ENCODE measurements at regions not wholly inside any gene's neighbourhood (a gene's known extent, or its start where the extent isn't known, plus 50 kb on each side); places are given as distances from the start of the nearest gene placed in this dataset.
"Not testable (repeated sequence)": the region's sequence is repeated elsewhere in the genome, so short reads cannot be mapped to it uniquely, and the experiment has no call there.

DNA sequence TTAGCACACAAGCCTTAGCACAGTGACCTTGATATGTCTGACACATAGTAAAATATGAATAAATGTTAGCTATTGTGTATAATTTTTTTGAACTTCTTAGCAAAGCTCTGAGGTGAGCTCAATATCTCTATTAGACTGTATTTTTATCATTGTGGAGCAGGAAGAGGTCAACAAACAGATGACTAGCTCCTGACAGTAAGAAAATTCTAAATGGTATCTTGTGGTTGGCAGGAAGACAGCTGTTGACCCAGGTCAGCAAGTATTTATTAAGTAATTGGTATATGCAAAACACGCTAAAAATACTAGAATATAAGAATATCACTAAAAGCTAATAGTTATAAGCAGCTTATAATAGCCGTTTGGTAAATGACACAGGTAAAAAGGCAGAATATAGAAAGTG lies 77.5 kb upstream of the MARCKS start:
- no peak overlapping the region for H3K4me3 ChIP-seq
- TF ChIP-seq, protein P1, sequence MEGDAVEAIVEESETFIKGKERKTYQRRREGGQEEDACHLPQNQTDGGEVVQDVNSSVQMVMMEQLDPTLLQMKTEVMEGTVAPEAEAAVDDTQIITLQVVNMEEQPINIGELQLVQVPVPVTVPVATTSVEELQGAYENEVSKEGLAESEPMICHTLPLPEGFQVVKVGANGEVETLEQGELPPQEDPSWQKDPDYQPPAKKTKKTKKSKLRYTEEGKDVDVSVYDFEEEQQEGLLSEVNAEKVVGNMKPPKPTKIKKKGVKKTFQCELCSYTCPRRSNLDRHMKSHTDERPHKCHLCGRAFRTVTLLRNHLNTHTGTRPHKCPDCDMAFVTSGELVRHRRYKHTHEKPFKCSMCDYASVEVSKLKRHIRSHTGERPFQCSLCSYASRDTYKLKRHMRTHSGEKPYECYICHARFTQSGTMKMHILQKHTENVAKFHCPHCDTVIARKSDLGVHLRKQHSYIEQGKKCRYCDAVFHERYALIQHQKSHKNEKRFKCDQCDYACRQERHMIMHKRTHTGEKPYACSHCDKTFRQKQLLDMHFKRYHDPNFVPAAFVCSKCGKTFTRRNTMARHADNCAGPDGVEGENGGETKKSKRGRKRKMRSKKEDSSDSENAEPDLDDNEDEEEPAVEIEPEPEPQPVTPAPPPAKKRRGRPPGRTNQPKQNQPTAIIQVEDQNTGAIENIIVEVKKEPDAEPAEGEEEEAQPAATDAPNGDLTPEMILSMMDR (IDR thresholded peaks at IDR 0.05), result no peak
- TF ChIP-seq POLR2A (IDR thresholded peaks at IDR 0.05), result no peak
- H3K27me3 ChIP-seq, result no peaks in the 10 kb centered on the region
- no peaks in the 10 kb centered on the region for H3K9me3 ChIP-seq
- H3K36me3 ChIP-seq, result no peaks in the 10 kb centered on the region
- DNase-seq, result no peak
- H3K4me1 ChIP-seq, result no peaks in the 10 kb centered on the region
- H3K27ac ChIP-seq, result no peak overlapping the region

DNA sequence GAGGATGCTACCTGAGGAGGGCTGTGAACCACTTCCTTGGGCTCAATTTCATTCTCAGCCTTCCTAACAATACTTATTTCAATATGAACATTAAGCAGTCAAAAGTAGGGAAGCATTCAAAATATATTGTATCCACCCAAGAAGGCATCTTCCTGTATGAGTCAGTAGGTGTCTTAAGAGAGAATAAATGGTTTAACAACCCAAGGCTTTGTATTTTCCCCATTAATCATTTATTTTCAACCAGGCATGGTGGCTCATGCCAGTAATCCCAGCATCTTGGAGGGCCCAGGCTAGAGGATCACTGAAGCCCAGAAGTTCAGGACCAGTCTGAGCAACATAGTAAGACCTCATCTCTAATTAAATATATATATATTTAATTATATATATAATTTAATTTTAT lies 74.5 kb upstream of the MARCKS start:
- DNase-seq, result no peak
- Histone ChIP-seq H3K4me1 (no peaks in the 10 kb centered on the region), H3K9me3 (no peaks in the 10 kb centered on the region), H3K36me3 (no peaks in the 10 kb centered on the region), H3K4me3 (no peak overlapping the region), H3K27ac (no peak overlapping the region), H3K27me3 (no peaks in the 10 kb centered on the region)
- no peak for TF ChIP-seq POLR2A (IDR thresholded peaks at IDR 0.05)
- TF ChIP-seq, protein P1 (IDR thresholded peaks at IDR 0.05), result no peak

DNA sequence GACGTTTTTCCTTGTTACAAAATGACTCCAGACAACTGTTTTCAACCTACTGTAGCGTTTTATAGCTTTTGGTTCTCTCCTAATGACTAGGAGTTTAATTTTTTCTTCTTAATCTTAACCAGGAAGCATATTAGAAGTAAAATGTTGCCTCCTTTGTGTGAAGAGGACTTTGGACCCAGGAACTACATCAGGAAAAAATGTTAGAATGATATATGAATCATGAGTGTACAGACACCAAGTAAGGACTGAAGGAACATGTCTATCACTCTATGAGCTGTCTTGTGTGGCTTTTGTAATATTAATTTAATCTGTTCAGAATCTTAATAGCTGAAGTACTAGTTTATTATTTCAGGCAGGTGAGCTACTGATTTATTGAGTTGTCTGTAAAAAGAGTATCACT lies 71.0 kb upstream of the MARCKS start:
- Histone ChIP-seq H3K4me1 (peaks cover 0 to 4% (median 0%) of the 10 kb centered on the region in 4 donors), H3K27me3 (no peaks in the 10 kb centered on the region), H3K9me3 (no peaks in the 10 kb centered on the region), H3K27ac (peak overlapping the region in 3 of 4 donors; percentile 54 to 68 (median 57)), H3K4me3 (no peak overlapping the region), H3K36me3 (no peaks in the 10 kb centered on the region)
- no peak for DNase-seq
- TF ChIP-seq, protein P1 (IDR thresholded peaks at IDR 0.05), result no peak
- no peak for TF ChIP-seq POLR2A (IDR thresholded peaks at IDR 0.05)

DNA sequence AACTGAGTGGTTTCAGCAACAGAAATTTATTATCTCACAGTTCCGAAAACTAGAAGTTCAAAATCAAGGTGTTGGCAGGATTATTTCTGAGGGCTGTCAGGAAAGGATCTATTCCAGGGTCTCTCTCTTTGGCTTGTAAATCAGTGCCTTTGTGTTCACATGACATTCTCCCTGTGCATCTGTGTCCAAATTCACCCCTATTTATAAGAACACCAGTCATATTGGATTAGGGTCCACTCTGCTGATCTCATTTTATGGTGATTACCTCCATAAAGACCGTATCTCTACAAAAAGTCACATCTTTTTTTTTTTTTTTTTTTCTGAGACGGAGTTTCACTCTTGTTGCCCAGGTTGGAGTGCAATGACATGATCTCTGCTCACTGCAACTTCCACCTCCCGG lies 68.6 kb upstream of the MARCKS start:
- no peaks in the 10 kb centered on the region for H3K9me3 ChIP-seq
- no peak for DNase-seq
- H3K27ac ChIP-seq, result no peak overlapping the region

DNA sequence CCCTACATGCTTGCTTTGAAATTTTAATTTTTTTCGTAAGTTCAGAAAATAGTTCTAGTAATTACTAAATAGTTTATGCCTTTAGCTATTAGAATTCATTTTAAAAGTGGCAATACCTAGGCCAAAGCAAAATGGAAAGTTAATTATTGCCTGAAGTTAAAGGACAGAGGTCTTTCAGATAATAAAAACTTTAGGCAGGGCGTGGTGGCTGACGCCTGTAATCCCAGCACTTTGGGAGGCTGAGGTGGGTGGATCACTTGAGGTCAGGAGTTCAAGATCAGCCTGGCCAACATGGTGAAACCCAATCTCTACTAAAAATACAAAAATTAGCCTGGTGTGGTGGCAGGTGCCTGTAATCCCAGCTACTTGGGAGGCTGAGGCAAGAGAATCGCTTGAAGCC lies 65.9 kb upstream of the MARCKS start:
- not testable (repeated sequence) for H3K27ac ChIP-seq, H3K4me3 ChIP-seq, H3K4me1 ChIP-seq, H3K9me3 ChIP-seq, H3K27me3 ChIP-seq, DNase-seq, H3K36me3 ChIP-seq

More for the DNA sequence above, 68.6 kb upstream of the MARCKS start:
- Histone ChIP-seq H3K27me3 (no peaks in the 10 kb centered on the region), H3K4me3 (no peak overlapping the region), H3K36me3 (no peaks in the 10 kb centered on the region), H3K4me1 (peaks cover 0 to 4% (median 0%) of the 10 kb centered on the region in 4 donors)
- TF ChIP-seq, protein P1 (IDR thresholded peaks at IDR 0.05), result no peak
- no peak for TF ChIP-seq POLR2A (IDR thresholded peaks at IDR 0.05)

DNA sequence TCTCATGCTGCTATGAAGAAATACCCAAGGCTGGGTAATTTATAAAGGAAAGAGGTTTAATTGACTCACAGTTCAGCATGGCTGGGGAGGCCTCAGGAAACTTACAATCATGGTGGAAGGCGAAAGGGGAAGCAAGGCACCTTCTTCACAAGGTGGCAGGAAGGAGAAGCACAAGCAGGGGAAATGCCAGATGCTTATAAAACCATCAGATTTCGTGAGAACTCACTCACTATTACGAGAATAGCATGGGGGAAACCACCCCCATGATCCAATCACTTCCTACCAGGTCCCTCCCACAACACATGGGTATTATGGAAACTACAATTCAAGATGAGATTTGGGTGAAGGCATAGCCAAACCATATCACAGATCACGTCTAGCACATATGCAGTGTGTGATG lies 61.8 kb upstream of the MARCKS start:
- H3K4me1 ChIP-seq, H3K9me3 ChIP-seq, H3K27ac ChIP-seq, DNase-seq, H3K4me3 ChIP-seq, H3K27me3 ChIP-seq, H3K36me3 ChIP-seq: not testable (repeated sequence)

DNA sequence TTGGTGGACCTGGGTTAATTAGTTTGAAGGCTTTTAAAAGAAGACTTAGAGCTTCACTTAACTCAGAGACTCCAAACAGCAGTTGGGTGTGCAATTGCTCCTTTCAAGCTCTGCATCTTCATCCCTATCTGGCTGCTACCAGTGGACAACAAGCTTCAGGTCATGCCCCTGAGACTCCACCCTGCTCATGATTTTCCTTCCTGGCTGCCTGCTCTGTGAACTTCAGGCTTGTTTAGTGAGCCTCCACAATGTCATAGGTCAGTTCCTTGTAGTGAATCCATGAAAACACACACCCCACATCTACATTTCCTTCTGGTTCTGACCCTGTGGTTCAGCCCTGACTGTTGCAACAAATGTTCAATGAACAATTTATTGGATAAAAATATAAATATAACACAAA lies 61.1 kb upstream of the MARCKS start:
- no peaks in the 10 kb centered on the region for H3K36me3 ChIP-seq
- no peaks in the 10 kb centered on the region for H3K4me1 ChIP-seq
- H3K4me3 ChIP-seq, result no peak overlapping the region
- H3K9me3 ChIP-seq, result no peaks in the 10 kb centered on the region
- H3K27me3 ChIP-seq, result no peaks in the 10 kb centered on the region
- H3K27ac ChIP-seq, result no peak overlapping the region
- TF ChIP-seq, protein P1 (IDR thresholded peaks at IDR 0.05), result no peak
- TF ChIP-seq POLR2A (IDR thresholded peaks at IDR 0.05), result no peak
- DNase-seq, result no peak
